ENCODE measurements at regions not wholly inside any gene's neighbourhood (a gene's known extent, or its start where the extent isn't known, plus 50 kb on each side); places are given as distances from the start of the nearest gene placed in this dataset.

DNA sequence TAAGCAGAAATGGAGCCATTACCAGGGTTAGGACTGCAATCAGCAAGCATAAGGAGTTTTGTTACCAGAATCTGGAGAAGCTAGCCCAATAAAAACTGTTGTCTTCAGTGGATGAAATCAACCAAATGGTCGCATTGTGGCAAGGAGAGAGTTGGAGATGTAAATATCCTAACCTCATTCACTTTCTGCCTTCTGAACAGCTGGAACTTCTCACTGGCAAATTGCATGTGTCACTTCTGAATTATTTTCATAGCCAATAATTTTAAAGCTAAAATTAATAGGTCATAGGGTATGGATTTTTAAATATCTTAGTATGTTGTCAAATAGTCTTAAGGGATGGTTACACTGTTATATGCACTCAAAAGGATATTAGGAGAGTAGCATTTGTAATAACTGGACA, 121.6 kb downstream of the SUCNR1 start:
- no peak for DNase-seq

DNA sequence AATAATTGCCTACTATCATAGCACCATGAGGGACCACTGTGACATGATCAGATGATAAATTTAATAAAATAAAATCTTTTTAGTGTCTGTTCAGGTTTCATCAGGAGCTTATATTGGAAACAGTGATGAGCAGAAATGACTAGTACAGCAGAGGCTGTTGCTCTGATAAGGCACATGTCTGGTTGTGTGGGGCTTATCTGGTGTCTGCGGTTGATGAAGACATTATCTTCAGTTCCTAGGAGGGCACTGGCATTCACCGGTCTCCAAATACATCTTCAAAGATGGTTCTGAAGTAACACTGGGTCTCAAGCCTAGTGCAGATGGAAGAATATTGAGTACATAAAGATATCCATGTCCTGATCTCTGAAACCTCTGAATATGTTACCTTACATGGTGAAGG, 125.3 kb downstream of the SUCNR1 start:
- no peak for DNase-seq

DNA sequence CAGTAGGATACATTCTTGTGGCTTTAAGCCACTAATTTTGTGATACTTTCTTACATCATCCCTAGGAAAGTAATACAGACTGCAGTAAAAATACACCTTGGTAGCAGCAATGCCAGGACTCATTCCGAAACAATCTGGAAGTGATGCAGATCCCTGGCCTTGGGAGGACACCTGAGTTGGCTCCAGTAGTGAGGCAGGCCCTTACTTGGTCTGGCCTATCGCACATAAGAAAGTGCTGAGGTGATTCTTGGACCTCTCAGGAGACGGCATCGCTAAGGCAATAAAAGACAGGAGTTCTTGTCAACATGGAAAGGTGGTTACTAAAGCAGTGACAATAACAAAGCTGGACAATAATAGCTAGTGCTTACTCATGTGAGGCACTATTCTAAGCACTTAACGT, 126.5 kb downstream of the SUCNR1 start:
- no peak for DNase-seq

DNA sequence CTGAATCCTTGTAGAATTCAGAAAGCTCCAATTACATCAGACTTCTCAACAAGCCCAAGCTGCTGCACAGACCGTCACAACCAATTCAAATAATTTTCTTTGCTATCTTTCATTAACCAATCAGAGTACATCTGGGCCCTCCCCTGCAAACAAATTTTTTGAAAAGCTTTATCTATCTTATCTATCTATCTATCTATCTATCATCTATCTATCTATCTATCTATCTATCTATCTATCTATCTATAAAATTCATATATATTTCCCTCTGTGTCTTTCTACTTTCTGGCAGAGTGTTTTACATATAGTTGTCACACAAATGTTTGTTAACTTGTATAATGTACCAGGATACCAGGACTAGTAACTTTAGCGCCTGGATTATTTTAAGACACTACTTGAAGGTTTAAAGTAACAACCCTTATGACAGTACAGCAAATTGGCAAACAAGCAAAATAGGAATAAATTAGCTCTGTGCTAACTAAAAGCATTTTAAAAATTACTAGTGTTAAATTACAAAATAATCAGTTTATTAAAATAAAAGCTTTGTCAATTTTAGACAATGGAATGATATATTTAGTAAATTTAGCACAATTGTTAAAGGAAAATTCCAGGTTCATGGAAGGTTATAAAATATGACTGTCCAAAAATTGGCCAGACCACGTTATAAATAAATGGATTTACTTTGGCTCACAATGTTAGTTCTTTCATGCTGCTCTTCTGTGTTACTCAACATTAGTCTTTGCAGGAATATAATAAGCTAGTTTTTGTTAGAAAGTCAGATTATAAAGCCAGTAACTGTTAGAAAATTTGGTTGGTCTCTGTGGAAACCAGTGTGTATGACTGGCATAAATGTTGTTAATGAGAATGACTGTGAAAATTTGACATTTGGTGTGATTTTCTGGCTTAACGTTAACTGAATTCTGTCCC, 138.6 kb downstream of the SUCNR1 start:
- no peak for DNase-seq

DNA sequence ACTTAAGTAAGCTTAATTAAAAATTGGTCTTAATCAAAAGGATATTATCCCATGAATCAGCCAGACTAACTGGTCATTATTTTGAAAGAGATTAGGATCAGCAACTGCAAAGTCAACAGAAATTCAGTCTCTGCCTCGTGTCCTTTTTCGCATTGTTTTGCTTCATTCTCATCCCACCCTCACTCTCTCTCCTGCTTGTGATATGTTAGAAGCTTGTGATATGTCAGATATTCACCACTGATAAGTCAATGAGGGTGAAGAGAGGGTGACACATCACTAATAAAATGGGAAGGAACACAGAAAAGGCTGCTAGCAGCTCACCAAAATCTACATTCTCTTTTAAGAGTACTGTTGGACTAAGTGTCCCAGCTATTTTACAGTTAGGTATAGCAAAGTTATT, 146.1 kb downstream of the SUCNR1 start:
- no peak for DNase-seq

DNA sequence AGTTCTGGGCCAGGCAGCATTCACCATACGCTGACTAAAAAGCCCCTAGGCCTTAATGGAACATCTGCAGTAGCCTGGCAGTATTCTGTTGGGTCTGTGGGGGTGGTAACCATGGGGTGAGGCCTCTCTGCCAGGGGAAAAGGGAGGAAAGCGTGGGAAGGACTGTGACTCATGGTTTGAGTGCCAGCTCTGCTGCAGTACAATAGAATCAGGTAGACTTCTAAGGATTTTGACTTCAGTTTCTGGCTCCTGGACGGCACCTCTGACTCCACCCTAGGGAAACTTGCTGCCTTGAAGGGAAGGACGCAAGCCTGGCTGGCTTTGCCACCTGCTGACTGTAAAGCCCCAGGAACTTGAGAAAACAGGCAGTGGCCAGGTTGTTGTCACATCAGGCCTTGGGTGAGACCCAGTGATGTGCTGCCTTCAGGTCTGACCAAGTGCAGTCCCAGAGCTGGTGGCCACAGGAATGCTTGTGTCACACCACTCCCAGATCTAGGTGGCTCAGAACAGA, 148.6 kb downstream of the SUCNR1 start:
- DNase-seq: no peak

DNA sequence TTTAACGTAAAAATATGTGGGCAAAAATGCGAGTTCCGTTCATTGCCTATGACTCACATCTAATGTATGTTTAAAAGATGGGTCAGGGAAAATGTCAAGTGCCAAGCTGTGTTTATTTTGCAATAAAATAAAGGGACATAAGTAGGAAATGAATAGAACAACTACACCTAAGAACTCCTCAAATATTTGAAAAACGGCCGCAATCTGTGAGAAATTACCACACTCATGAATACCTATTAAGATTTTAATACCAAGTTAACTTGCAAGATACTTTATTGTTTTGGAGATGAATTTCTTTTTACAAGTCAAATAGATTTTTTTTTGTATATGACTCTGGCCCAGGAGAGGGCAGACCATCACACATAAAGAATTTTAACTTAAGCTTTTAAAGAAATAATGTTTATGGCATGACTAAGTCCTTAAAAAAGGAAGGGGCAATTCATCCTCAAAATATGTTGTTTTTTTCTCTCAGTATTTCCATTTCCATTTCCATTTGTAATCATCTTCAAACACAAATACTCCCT, 152.7 kb downstream of the SUCNR1 start:
- DNase-seq: no peak

DNA sequence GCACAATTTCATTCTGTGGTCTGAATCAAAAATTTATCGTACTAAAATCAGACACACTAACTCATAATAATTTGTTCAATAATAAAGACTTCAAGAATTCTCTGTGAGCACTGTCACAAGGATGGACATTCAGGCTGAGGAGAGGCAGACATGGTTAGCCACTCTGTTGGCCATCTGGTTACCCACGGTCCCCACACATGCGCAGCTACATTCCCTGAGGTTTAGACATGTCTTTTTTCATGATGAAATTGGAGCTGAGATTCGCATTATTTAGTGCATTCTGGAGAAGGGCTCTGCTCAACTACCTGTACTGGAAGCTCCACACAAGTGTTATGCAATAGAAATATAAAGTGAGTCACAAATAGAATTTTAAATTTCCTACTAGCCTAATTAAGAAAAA, 156.9 kb downstream of the SUCNR1 start:
- DNase-seq: no peak

DNA sequence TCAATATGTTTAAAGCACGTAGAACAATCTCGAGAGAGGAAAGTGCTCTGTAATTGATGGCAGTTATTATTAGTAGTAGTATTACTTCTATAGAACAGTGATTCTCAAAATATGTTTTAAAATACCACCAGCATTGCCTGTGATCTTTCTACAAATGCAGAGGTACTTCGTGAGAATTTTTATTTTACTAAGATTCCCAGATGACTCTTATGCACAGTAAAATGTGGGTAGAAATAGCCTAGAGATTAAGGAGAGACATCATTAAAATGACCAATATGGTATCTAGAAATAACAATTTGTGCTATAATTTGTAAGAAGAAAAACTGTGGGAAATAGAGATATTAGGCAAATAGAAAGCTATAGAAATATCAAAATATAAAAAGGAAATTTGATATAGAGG, 157.9 kb downstream of the SUCNR1 start:
- no peak for DNase-seq

DNA sequence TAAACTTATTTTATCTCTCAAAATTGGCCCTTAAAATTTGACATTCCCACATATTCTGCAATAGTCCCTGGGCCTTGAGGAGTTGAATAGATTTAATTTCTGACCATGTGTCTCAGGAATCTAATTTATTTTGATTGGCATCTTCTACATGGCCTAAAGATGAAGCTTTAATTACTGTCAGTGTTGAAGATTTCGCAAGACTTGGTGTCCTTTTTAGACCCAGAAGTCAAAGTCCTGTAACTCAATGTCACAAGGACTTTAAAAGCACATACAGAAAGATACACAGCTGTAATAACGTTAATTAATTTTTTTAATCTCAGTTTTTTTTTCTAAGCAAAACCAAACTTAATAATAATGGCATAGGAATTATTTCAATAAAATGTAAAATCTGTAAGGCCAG, 163.9 kb downstream of the SUCNR1 start:
- no peak for DNase-seq

DNA sequence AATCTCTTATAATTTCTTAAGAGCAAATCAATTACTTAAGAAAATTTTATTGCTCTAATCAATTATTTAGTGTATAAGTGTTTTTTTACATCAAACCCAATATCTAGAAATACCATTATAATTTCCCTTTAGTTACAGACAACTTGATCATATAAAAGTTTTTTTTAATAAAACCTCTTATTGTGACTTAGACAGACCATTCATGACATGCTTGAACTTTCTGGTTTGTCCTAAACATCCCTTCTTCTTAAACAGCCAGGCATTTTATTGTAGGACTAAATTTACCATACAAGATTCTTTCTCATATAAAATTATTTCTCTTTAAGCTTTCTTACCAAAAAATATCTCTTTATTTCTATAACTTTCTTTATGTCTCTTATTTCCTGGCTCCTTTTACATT, 164.5 kb downstream of the SUCNR1 start:
- no peak for DNase-seq

DNA sequence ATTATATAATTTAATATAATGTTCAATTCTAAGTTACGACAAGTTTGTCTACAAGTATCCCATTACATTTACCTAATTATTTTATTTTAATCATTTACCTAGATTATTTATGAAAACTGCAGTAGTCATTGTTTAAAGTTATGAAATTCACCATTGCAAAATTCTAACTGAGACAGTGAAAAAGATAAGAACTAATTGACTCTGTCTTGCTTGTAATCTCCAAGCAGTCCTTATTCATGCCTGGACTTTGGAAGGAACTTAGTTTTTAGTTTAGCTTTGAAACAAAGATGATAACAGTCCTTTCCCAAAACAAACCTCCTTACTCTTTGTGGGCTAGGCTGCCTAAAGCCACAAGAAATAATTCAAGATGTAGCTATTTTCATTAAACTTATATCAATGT, 165.0 kb downstream of the SUCNR1 start:
- DNase-seq: no peak

DNA sequence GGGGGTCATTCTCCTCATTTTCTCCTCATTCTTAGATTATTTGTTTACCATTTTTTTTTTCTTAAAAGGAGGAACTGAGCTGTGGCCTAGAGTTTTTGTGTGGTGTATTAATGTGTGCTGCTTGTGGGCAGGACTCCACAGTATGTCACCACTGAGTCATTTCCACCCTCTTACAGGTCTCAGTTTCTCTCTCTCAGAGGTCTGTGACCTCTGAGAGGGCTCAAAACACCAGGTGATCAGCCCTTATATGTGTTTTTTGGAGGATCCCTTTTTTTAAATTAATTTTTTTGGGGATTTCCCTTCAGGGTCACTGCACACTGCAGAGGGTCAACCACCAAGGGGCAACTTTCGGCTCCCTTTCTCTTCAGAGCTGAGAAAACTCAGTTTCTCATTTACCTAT, 166.4 kb downstream of the SUCNR1 start:
- DNase-seq: no peak

DNA sequence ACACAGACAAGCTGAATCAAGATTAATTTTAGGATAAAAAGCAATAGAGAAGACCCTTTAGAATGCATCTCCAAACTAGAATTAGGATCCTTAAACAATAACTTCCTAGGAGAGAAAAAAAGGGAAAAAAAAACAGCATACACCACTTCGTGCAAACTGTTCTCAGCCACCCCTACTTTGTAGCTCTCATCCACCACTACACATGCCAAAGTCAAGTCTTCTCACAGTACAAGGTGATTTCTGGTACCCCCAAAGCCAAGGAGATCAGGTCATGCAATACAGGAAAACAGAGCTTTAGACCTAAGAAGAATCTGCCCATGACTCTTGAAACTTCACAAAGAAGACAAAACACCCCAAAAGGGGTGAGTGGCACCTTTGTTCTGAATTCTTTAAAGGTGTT, 166.9 kb downstream of the SUCNR1 start:
- DNase-seq: no peak

DNA sequence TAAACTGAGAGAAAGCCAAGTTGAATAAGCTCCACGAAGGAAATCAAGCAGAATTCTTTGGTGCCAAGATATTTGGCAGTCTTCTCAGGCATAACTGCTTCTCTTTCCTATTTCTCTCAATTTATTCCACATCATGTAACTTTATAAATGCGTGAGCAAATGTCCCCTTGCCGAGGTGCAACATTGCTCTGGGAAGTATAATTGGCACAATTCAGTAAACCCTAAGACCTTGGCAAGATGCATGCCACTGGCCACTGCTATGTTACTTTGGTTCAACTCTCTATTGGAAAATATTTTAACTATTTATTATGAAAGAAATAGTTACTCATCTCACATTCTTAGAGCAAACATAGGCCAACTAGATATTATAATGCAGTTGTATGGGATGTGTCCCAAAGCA, 170.2 kb downstream of the SUCNR1 start:
- DNase-seq: no peak

DNA sequence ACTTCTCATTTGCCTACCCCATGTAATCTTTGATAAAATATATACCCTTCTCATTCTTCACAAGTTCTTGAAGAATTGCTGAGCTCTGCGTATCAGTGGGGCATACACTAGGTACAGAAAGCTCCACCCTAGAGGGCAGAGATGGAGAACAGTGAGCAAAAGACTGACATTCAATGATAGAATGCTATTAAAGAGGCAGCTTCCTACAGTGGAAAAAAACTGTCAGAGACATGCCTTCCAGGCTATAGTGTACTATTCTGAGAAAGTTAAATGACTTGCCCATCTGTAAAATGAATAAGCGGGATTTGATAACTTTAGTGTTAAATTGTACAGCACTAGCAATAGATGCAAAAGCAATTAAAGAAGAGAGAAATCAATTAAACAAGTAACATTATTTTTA, 172.8 kb downstream of the SUCNR1 start:
- no peak for DNase-seq

DNA sequence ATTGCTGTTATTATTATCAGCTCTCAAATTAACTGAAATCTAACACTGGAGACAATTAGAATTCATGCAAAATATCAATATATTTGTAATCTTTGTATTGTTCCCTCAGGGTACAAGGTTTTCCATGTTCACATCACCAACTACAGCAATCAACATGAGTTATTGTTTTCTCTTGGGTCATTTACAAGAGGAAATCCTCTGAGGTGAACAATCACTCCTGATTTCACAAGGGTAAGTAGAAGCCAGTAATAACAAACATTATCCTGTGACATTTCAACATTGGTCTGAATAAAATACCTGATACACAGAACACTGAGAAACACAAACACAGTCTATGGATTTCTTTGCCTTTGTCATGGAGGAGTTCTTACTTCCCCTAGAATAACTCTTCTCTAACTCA, 174.0 kb downstream of the SUCNR1 start:
- no peak for DNase-seq

DNA sequence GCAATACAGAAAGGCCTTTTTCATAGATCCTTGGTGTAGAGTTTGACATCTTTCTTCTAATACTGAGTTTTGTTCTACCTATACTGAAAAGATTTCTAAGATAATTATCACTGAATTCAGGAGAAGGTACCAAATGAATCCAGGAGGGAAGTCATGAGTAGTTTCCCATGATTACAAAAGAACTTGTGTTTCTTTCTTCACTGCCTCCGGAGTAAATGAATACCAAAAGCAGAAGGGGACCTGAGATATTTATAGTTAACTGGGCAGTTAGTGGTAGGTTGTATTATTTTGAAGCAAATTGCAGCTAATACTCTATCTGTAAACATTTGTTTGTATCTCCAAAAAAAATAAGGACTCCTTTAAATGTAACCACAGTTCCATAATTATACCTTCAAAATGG, 175.4 kb downstream of the SUCNR1 start:
- DNase-seq: no peak

DNA sequence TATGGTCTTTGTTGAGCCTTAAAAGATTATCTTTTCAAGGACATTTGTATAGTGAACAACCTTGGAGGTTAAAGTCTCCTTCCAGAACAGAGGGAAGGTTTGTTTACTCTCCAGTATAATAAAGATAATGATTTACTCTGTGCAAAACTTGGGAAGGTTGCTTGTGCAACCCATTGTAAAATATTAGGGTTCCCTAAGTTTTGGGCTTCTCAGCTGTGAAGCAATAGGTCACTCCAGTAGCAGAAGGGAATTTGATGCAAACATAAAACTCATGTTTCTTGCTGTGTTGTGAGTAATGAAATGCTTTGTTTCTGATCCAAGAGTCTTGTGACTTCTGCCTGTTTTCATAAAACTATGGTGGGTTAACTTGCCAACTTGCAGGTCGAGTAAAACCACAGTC, 177.5 kb downstream of the SUCNR1 start:
- DNase-seq: no peak

DNA sequence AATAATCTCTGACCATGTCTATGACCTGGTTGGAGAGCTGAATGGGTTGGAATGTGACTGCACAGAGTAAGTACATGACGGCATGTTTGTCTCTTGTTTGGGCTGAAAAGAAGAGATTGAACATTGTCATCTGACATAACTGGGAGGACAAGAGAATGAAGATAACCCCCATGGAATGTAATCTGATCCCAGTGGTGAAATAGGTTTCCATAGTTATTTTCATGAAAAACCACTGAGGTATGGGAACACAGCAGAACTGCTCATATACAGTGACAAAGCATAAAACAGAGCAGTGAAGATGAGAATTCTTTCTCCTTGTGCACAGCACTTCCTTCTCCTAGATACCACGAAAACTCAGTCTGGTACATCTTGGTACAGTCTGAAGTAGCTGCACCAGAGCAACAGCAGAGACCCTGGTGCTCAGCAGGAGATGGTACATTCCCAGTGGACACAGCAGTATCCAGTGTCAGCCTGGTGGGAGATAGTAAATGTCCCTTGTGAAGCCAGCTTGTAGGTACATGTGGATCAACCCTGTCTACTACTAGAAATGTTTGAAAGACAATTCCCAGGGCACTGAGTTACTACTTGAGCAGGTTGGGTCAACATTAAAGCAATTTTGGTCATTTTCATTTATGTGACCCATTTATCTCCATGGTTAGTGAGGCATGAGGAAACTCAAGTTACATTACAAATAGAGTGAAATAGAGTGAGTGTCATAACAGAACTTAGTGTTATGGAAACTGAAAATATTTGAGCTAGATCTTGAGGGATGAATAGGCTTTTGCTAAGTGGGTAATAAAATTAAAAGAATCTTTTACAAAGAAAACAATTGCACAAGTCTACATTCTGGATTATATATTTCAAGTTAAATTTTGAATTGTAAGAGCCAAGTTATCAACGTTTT, 178.3 kb downstream of the SUCNR1 start:
- DNase-seq: no peak

DNA sequence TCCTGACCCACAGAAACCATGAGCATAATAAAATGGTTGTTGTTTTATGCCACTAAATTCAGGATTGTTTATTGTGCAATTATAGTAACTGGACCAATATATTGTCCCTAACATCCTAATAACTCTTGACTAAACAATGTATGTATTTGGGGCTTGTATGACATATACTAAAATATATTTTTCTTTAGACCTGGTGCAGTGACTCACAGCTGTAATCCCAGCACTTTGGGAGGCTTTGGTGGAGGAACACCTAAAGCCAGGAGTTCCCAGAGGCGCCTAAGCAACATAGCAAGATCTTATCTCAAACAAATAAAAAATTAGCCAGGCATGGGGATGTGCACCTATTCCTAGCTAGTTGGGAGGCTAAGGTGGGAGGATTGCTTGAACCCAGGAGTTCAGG, 180.4 kb downstream of the SUCNR1 start:
- no peak for DNase-seq

DNA sequence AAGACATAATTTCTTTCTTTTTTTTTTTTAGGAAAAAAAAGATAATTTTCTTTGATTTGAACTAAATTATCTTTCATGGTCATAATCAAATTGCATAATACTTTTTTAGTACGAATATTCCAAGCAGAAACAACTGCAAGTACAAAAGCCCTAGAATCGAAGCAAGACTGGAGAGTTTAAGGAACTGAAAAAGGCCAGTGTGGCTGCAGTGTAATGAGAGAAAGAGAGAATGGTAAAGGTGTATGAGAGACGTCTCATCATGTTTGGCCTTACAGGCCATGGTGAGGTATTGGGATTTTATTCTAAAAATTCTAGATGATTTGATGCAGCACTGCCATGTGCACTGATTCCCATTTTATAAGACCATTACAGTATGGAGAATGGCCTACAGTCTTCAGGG, 180.9 kb downstream of the SUCNR1 start:
- DNase-seq: no peak

DNA sequence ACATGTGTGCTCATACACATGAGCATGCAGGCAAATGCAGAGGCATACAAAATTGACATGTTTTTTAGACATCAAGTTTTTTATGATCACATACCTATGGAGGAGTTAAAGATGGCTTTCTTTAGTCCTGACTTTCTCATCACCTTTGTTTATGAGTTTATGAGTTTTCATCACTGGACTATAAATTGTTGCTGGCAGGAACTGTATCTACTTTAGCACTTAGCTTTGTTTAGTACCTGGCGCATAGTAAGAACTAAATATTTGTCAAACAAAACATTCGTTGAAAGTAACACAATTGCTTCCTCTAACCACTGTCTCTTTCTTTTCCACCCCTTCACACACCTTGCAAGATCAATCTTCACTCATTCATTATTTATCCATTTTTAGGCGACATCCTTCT, 182.6 kb downstream of the SUCNR1 start:
- no peak for DNase-seq

DNA sequence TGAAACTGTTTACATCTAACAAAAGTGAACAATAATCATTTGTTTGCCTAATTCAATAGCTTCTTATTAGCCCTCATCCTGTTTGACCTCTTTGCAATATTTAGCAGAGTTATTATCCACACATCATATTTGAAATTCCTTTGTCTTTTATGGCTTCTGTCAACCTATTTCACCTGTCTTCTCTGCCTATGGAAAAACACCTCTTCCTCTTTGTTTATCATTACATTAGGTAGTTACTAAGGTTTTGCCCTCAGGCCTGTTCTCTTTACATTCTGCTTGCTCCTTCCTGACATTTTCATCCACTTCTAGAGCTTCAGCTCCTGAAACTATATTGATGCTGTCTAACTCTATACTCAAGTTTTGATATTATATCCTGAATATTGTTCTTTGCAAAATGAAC, 183.0 kb downstream of the SUCNR1 start:
- DNase-seq: no peak
